ENCODE measurements at regions not wholly inside any gene's neighbourhood (a gene's known extent, or its start where the extent isn't known, plus 50 kb on each side); places are given as distances from the start of the nearest gene placed in this dataset.

DNA sequence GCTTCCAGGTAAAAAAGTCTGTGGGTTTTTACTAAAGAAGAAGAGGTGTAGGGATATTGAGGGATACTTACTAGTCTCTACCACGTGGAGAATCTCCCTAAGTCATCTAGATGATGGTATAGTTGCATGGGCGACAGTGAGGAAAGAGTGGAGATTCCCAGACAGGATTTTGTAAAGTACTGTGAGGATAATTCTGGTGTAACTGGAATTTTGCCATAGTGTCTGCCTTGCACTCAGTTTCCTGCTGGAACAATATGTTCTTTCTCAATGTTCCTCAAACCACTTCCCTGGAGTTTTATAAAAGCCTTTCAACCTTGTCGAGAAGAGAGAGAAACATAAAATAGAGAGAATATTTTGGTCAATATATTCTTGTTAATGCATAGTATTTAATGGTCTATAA lies 95.1 kb upstream of the WLS start:
- H3K4me2 ChIP-seq (ENCODE audit: control insufficient read depth, extremely low read depth, insufficient read depth, low read depth, low read length) = no peak overlapping the region
- H3K4me3 ChIP-seq (ENCODE audit: control insufficient read depth in 2 of 3, extremely low read depth in 1 of 3, insufficient read depth in 2 of 3, low read depth in 1 of 3, low read length in 3 of 3) = no peak overlapping the region
- FAIRE-seq = no peak
- H3K9ac ChIP-seq (ENCODE audit: control insufficient read depth, extremely low read depth, insufficient read depth, low read length) = no peak overlapping the region
- no peaks in the 10 kb centered on the region for H3K27me3 ChIP-seq (ENCODE audit: control insufficient read depth, extremely low read depth, insufficient read depth, low read length)
- H3K27ac ChIP-seq (ENCODE audit: control insufficient read depth, insufficient read depth, low read length) = no peak overlapping the region
- H3K9me3 ChIP-seq (ENCODE audit: control insufficient read depth, low read depth, low read length) = no peaks in the 10 kb centered on the region
- no peaks in the 10 kb centered on the region for H4K20me1 ChIP-seq (ENCODE audit: control insufficient read depth, extremely low read depth, insufficient read depth, low read length)
- no peak for DNase-seq (ENCODE audit: low read depth, low spot score)
- TF ChIP-seq CTCF (optimal IDR thresholded peaks at IDR 0.05 in 1 of 3, IDR thresholded peaks at IDR 0.05 in 1 of 3, conservative IDR thresholded peaks at IDR 0.05 in 1 of 3; ENCODE audit: extremely low read depth in 1 of 3, insufficient read depth in 2 of 3, low read length in 3 of 3) (no peak), EZH2 (IDR thresholded peaks at IDR 0.05; ENCODE audit: low read length) (no peak)
- no peak overlapping the region for H2AFZ ChIP-seq (ENCODE audit: control insufficient read depth, low read length)
- peaks cover 5% of the 10 kb centered on the region for H3K4me1 ChIP-seq (ENCODE audit: control insufficient read depth, extremely low read depth, insufficient read depth, low read length)
- no peaks in the 10 kb centered on the region for H3K36me3 ChIP-seq (ENCODE audit: control insufficient read depth in 2 of 2, extremely low read depth in 1 of 2, insufficient read depth in 2 of 2, low read length in 2 of 2)
- dilution Hi-C loops (cut with MboI; ENCODE audit: extremely low pct_ligation_motif_present, low sequenced_read_pairs) = loop anchor here (25.0 kb wide), 1 partner anchor 190 kb away; no protein-coding TSS in a partner anchor
- no peaks in the 10 kb centered on the region for H3K79me2 ChIP-seq (ENCODE audit: control insufficient read depth, insufficient read depth, low read length)
- no peaks in the 10 kb centered on the region for H3K9me1 ChIP-seq (ENCODE audit: control insufficient read depth, extremely low read depth, insufficient read depth, low read length)

DNA sequence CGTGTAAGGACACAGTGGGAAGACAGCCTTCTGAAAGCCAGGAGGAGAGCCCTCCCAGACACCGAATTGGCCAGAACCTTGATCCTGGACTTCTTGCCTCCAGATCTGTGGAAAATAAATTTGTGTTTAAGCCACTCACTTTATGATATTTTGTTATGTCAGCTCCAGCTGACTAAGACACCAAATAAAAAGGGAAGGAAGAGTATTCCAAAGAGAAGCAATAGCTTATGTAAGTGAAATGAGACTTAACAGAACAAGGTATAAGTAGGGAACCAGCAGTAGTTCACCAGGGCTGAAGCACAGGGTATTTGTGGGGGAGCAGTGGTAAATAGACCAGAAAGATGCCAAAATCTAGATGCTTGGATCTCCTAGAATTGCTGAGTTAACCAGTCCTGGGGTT lies 94.2 kb upstream of the WLS start:
- FAIRE-seq (no peak), DNase-seq (ENCODE audit: low read depth, low spot score) (no peak)
- H2AFZ ChIP-seq (ENCODE audit: control insufficient read depth, low read length) = no peak overlapping the region
- no peaks in the 10 kb centered on the region for H3K9me3 ChIP-seq (ENCODE audit: control insufficient read depth, low read depth, low read length)
- H3K79me2 ChIP-seq (ENCODE audit: control insufficient read depth, insufficient read depth, low read length) = no peaks in the 10 kb centered on the region
- no peaks in the 10 kb centered on the region for H3K36me3 ChIP-seq (ENCODE audit: control insufficient read depth in 2 of 2, extremely low read depth in 1 of 2, insufficient read depth in 2 of 2, low read length in 2 of 2)
- no peak overlapping the region for H3K27ac ChIP-seq (ENCODE audit: control insufficient read depth, insufficient read depth, low read length)
- no peak overlapping the region for H3K4me3 ChIP-seq (ENCODE audit: control insufficient read depth in 2 of 3, extremely low read depth in 1 of 3, insufficient read depth in 2 of 3, low read depth in 1 of 3, low read length in 3 of 3)
- no peaks in the 10 kb centered on the region for H3K27me3 ChIP-seq (ENCODE audit: control insufficient read depth, extremely low read depth, insufficient read depth, low read length)
- H3K4me1 ChIP-seq (ENCODE audit: control insufficient read depth, extremely low read depth, insufficient read depth, low read length) = peaks cover 4% of the 10 kb centered on the region
- no peak overlapping the region for H3K4me2 ChIP-seq (ENCODE audit: control insufficient read depth, extremely low read depth, insufficient read depth, low read depth, low read length)
- no peak overlapping the region for H3K9ac ChIP-seq (ENCODE audit: control insufficient read depth, extremely low read depth, insufficient read depth, low read length)
- TF ChIP-seq CTCF (optimal IDR thresholded peaks at IDR 0.05 in 1 of 3, IDR thresholded peaks at IDR 0.05 in 1 of 3, conservative IDR thresholded peaks at IDR 0.05 in 1 of 3; ENCODE audit: extremely low read depth in 1 of 3, insufficient read depth in 2 of 3, low read length in 3 of 3) (no peak), EZH2 (IDR thresholded peaks at IDR 0.05; ENCODE audit: low read length) (no peak)
- no peaks in the 10 kb centered on the region for H3K9me1 ChIP-seq (ENCODE audit: control insufficient read depth, extremely low read depth, insufficient read depth, low read length)
- dilution Hi-C loops (cut with MboI; ENCODE audit: extremely low pct_ligation_motif_present, low sequenced_read_pairs) = loop anchor here (25.0 kb wide), 1 partner anchor 189 kb away; no protein-coding TSS in a partner anchor
- H4K20me1 ChIP-seq (ENCODE audit: control insufficient read depth, extremely low read depth, insufficient read depth, low read length) = no peaks in the 10 kb centered on the region
